ENCODE measurements at regions not wholly inside any gene's neighbourhood (a gene's known extent, or its start where the extent isn't known, plus 50 kb on each side); places are given as distances from the start of the nearest gene placed in this dataset.

GRCh38 chr6:115668211-115668610 lies 392.5 kb downstream of the FRK start:
- TF ChIP-seq POLR2AphosphoS5 (IDR thresholded peaks at IDR 0.05; ENCODE audit: borderline replicate concordance, low read depth, low read length) (no peak), FOXP2 (optimal IDR thresholded peaks at IDR 0.05; ENCODE audit: control extremely low read depth, extremely low read length, insufficient read depth) (no peak), EZH2 (IDR thresholded peaks at IDR 0.05) (no peak)

Measured in SK-N-MC (cell line).